GM18508 (cell line): ENCODE measurements at regions not wholly inside any gene's neighbourhood (a gene's known extent, or its start where the extent isn't known, plus 50 kb on each side); places are given as distances from the start of the nearest gene placed in this dataset.

ENCODE experiments used
- ATAC-seq: cut with Tn5 transposase; IDR thresholded peaks from one replicate; pipeline ENCODE4 v1.9.1; 2021; ENCODE audit warnings: moderate number of reproducible peaks; ENCODE audit not compliant: insufficient read depth, unreplicated experiment

- no peak for ATAC-seq
Measured at GRCh38 chr10:61549861-61550260, 96.7 kb upstream of the TMEM26 start.

DNA sequence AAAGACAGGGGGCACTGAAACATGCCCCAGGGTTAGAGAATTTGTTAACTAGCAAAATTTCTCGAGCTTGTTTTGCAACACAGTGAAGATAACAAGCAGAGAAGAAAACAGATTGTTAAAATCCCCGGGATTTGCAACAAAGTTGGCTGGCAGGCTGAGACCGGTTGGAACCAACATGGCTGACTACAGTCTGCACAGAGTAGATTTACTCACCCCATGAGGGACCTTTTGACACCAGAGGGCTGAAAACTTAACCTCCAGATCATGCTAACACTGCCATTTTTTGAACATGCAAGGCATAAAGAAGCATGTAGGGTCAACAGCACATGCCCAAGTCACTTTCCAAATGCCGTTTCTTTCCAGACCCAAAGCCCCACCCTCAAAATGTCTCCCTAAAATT lies 95.2 kb upstream of the TMEM26 start:
- no peak for ATAC-seq

GRCh38 chr10:61547297-61547696 lies 94.1 kb upstream of the TMEM26 start:
- ATAC-seq, result no peak

GRCh38 chr10:61545170-61545569 lies 92.0 kb upstream of the TMEM26 start:
- ATAC-seq, result no peak

- no peak for ATAC-seq
Measured at GRCh38 chr10:61543831-61544230, 90.7 kb upstream of the TMEM26 start.

- ATAC-seq, result no peak
Measured at GRCh38 chr10:61542596-61542995, 89.4 kb upstream of the TMEM26 start.

- peak; percentile 73 for ATAC-seq
Measured at GRCh38 chr10:61541960-61542359, 88.8 kb upstream of the TMEM26 start.

- no peak for ATAC-seq
Measured at GRCh38 chr10:61539876-61540275, 86.7 kb upstream of the TMEM26 start.

DNA sequence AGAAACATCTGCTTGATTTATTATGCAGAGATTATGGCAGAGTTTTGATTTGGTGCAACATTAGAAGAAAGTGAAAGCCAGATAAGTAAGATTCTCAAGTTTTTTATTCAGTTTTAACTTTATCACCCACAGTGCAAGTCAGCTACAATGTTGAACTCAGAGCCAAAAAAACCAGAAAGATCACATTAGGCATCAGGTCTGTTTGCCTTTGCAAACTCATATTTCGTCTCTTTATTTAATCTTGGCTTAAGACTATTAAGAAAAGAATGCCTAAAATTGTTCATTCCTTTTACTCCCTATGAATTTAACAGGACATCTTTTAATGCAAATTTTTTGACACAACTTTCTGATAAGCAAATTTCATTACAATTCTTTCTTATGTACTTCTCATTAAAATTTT lies 76.0 kb upstream of the TMEM26 start:
- no peak for ATAC-seq

GRCh38 chr10:61503051-61503450 lies 49.9 kb upstream of the TMEM26 start:
- ATAC-seq, result no peak
